GM19438 (cell line): ENCODE measurements at regions not wholly inside any gene's neighbourhood (a gene's known extent, or its start where the extent isn't known, plus 50 kb on each side); places are given as distances from the start of the nearest gene placed in this dataset.

Experiments
- ATAC-seq: cut with Tn5 transposase; IDR thresholded peaks from one replicate; pipeline ENCODE4 v1.9.1; 2021; ENCODE audit warnings: low read depth; ENCODE audit not compliant: unreplicated experiment

DNA sequence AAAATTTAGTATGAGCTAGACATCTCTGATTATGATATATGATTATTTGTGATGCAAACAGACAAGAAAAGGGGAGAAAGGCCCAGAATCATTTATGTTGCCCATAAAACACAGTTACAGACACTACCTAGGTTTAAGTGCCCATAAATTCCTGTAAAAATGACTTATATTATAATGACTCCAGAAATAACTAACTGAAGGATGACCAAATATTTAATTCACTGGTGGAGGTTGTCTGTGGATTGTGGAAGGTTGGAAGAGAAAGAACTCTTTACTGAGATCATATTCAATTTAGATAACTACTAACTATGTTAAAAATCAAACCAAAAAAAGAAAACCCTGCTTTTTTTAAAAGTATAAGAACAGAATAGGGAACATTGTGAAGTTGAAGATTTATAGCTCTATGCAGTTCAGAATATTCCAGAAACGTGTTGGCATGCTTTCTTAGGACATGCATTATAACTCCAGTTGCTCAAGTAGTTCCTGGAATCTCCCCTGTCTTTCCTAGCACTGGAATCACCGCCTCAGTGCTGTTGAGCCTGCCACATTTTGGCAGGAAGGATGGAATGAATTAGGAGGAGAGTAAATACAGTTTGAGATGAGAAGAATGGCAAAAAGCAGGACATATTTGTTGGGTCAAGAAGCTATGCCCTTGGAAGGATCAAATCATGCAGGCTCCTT, 72.0 kb upstream of the PAPPA start:
- no peak for ATAC-seq

DNA sequence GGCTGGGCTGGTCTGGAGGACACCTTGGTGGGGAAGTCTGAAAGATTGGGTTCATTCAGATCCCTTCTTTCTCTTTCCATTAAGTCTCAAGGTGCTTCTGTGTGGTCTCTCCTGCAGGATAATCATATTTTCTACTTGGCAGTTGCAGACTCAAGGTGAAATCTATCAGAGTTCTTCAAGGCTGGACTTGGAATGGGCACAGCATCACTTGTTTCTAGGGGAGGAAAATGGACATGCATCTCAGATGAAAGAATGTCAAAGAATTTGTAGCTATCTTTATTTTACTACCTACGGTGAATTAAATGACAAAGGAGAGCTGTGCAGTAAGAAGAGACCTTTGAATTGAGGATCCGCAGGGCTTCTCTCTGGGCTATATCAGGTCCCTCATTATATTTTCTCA, 69.8 kb upstream of the PAPPA start:
- ATAC-seq = no peak

DNA sequence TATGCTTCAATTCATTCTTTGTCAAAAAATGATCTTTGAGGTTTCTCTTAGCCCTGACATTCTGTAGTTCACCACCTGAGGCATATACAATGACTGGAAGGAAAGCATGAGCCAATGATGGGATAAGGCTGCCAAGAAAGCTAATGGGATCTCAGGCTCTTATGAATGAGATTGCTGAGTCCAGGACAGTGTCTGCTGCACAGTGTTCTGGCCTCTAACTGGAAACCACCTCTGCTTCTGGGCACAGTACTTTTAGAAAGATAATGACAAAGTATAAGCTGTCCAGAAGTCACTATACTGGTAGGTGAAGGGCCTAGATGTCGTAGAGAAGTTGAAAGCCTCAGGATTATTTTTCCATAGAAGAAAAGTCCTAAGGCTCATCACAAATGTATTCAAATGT, 69.1 kb upstream of the PAPPA start:
- no peak for ATAC-seq

DNA sequence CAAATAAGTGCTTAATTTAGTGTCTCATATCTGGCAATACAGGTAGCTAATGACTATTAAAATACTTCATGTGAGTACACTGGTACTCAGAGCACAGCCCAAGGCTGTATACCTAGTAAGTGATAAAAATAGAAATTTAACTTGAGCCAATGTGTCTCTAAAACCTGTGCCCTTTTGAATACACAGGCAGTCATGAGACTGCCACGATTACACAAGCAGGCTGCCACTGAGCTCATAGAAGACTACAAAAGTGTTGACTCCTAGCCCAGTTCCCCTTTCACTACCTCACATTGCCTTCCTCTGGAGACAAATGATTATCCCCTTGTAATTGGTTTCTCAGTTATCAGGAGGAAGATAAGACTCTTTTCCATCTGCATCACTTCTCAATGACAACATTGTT, 66.3 kb upstream of the PAPPA start:
- ATAC-seq = no peak

DNA sequence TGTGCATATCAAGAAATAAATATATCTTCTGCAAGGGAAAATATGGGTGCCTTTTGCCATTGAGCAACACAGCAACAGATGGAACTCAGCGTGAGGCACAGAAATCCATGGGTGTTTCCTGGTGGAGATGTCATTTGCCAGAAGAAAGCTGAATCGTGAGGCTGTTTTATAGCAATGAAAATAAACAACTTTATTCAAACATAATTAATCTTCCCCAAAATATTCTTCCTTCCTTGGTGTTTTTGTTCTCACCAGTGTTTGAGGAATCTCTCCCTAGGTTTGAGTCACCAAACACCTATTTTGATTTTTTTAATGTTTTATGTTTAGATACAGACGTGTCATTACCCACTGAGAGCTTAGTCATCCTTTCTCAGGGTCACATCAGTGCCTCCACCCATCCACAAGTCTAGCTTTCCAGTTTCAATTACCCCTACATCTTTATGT, 65.8 kb upstream of the PAPPA start:
- no peak for ATAC-seq

DNA sequence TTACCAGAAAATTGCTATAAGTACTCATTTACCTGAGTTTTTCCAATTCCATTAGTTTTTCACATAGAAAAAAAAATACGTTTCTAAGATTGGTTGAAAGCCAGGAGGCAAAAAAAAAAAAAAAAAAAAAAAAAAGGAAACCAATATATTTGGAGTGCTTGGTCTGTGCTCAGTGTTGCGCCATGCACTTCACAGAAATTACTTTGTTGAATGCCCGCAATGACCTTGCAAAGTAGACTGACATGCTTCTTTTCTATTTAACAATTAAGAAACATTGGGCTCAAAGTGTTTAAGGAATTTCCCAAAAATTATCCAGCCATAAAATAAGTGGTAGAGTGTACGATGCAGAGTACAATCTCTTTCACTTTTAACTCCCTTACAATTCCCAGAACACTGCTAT, 65.2 kb upstream of the PAPPA start:
- ATAC-seq = no peak

DNA sequence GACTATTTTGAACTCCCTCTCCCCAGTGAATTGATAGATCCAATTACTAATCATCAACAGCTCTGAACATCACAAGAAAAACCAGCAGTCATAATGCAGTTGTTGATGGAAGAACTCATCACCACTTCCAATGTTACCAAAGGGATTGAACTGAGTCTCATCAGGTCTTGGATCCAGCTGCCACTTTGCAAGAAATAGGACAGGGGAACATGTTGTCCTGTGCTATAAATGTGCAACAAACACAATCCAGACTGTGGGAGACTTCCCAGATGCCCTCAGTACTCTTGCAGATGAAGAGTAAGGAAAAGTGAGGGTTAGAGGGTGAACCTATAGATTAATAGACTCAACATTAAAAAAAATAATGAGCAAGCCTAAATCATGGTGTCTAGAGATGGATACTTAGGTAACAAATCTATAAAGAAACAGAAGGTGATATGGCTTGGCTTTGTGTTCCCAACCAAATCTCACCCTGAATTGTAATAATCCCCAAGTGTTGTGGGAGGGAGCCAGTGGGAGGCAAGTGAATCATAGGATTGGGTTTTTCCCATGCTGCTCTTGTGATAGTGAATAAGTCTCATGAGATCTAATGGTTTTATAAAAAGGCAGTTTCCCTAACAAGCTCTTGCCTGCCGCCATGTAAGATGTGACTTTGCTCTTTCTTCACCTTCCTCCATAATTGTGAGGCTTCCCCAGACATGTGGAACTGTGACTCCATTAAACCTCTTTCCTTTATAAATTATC, 63.4 kb upstream of the PAPPA start:
- ATAC-seq = no peak

DNA sequence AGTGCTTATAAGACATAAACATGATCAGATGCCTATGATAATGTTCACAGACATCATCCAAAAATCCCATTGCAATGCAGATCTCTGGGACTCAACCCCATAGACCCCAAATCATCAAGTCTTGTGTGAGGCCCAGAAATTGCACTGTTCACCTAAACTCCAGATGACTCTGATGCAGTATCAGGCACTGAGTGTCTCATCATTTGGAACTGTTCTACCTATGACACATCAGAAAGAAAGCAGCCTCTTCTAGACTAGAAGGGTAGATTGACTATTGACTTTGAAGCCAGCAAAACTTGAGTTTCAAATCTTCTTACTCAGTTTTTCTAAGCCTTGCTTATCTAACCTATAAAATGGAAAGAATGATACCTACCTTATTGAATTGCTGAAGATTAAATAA, 58.7 kb upstream of the PAPPA start:
- no peak for ATAC-seq

DNA sequence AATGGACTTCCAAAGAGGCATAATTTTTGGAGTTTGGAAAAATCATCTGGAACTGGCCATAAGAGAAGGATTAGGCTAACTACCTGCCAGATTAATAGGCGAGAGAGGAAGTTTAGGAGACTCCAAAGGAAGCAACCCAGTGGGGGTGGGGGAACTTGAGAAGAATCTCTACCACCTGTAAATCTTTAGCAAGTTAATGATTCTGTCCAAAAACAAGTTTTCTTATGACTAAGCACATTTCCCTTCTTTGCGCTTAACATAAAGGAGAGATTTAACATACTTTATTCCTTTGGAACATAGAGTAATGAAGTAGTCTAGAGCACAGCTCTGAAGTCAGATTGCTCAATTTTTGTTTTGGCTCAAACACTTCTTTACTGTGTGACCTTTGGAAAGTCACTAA, 58.2 kb upstream of the PAPPA start:
- ATAC-seq = no peak

DNA sequence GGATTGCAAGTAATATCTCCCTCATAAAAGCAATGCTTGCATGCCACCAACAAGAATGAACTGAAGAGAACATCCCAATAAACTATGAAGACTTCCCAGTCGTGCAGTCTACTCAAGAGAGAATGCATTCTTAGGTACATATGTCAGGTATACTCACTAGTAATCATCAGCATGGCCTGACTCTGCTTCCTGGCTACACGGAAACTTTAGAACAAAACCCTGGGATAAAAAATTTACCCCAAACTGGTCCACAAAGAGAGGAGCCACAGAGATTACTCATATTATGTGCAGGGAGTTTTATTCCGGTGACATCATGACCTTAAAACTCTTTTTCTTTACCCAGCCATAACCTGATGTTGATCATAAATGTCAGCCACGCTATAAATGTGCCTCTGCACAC, 57.5 kb upstream of the PAPPA start:
- no peak for ATAC-seq

DNA sequence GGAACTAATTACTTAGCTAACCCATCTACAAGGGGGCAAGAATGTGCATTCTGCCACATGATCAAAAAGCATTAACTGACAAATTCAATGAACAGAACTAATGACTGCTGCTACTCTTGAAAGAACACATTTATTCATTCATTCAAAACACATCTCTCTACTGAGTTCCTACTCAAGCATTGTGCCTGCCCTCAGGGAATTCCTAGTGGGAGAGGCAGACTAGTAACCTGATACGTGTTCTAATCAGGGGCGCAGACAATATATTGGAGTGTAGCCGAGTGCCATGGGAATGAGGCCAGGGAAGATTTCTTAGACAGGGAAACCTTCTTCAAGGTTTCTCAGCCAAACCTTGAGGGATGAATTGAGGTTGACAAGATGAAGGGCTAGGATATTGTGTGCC, 56.7 kb upstream of the PAPPA start:
- no peak for ATAC-seq

DNA sequence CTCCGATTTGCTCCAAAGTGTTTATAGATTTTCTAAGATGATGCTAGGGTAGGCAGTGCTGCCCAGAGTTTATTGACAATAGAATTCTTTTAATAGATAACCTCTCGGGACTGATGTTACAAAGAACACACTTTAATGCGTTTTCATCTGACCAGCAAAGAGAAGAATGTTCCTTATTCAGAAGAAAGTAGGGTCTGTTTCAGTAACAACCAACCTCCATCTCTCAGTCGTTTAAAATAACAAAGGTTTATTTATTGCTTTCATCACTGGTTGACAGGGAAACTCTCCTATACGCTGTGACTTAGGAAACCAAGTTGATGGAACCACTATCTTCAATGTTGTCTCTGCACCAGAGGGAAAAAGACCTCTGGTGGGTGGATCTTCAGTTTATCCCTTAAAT, 55.1 kb upstream of the PAPPA start:
- no peak for ATAC-seq

DNA sequence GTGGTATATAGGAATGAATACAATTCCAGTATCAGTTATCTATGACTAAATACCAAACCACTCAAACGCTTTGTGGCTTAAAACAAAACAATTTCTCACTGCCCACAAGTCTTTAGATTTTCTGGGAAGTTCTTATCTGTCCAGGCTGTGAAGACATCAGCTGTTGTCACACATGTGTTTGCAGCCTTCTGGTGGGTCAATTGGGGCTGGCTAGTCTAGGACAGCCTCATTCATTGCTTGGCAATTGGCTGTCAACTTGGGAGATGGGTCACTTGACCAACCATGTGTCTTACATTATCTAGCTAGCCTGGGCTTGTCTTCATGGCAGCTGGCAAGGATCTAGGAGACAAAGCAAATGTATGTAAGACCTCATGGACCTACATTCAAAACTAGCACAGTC, 53.8 kb upstream of the PAPPA start:
- no peak for ATAC-seq

DNA sequence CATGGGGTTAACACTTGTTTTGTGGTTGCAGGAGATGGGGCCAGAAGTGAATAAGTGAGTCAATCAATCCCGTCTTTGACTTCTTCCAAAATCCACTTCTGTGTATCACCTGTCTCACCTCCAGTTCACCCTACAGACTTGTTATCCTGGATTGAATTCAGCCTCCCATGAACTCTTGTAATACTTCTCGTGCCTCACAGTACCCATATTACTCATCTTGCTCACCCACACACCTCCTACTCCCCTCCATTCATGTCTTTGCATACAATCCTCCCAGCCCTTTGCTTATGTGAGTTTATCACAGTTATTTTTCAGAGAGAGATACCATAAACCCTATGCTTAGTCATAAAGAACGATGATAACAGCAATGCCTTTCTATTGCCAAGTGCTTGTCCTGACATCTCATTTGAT, 52.9 kb upstream of the PAPPA start:
- no peak for ATAC-seq

DNA sequence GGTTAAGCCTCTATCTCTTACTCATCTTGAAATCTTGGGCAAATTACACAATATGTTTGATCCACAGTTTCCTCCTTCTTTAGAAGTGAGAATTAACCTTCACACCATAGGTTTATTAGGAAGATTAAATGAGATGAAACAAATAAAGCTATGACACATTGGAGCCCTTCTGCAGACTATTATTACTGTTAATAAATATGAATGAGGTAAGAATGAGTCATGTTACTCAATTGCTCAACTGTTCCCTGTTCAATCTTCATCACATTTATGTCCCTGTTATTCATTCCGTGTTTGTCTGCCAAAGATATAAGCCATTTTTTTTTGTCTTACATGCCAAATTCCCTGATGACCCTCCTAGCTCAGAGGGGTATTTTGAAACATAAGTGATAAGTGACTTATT, 52.1 kb upstream of the PAPPA start:
- ATAC-seq = no peak

DNA sequence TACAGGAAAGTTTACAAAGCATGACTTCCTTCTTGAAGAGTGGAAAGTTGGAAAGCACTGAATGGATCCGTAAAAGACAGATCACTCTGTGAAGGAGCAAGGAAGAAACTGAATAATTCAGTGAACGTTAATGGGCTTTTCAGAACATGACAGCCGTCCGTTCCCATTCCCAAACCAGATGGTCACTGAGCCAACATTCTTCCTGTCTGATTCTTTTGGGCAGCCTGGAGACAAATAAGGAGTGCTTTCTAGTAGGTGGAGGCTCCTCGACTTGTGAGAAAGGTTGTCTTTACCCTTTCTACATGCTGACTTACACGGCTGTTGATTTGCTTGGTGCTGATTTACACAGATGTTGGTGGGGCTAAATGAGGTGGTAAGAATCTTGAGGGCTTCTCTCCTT, 51.0 kb upstream of the PAPPA start:
- no peak for ATAC-seq
